HepG2 (cell line): ENCODE measurements at regions not wholly inside any gene's neighbourhood (a gene's known extent, or its start where the extent isn't known, plus 50 kb on each side); places are given as distances from the start of the nearest gene placed in this dataset.
"Not testable (repeated sequence)": the region's sequence is repeated elsewhere in the genome, so short reads cannot be mapped to it uniquely, and the experiment has no call there.

Experiments used
- ATAC-seq: fragments of 200-7000 bp; cut with Tn5 transposase; 3 replicates; pipeline ENCODE4 v1.9.1; 2020; ENCODE audit warnings: mild to moderate bottlenecking, moderate library complexity
- BruUV-seq: library from RNA; stranded (reverse); fragments of 400-500 nt; replicated peaks from 2 replicates; lab custom pipeline; 2021; lab: Mats Ljungman, UMichigan
- CTCF ChIA-PET: fragments of 300-600 bp; formaldehyde crosslinking; extraction: SDS; loops from one replicate; lab custom pipeline; 2021; ENCODE audit warnings: low total read pairs, inconsistent platforms, low intra/inter-chr PET ratio; lab: Yijun Ruan, JAX
- POLR2A ChIA-PET: fragments of 350-600 bp; sonication (Branson Sonifier 250); formaldehyde crosslinking; loops from one replicate; lab custom pipeline; 2020; ENCODE audit warnings: antibody characterized with exemption, inconsistent platforms; lab: Yijun Ruan, JAX
- DNase-seq: peaks from one replicate; pipeline ENCODE4 v3.0.0-alpha.2; 2015; ENCODE audit warnings: low spot score
- FAIRE-seq: peaks from 3 replicates; lab custom pipeline; 2011; peaks lifted over from hg19 to GRCh38; lab: Jason Lieb, UNC
- H2AFZ ChIP-seq: one replicate; pipeline ENCODE4 v1.6.1; 2011; ENCODE audit warnings: low read length, inconsistent platforms
- H3K27ac ChIP-seq: fragments of 300-600 bp; 3 replicates; pipeline ENCODE4 v1.8.0; 2011; ENCODE audit warnings: mixed run types, mild to moderate bottlenecking, mixed read lengths, low read length, inconsistent platforms; ENCODE audit not compliant: insufficient read depth; ENCODE audit errors: extremely low read length
- H3K27me3 ChIP-seq, 2 experiments: fragments of 200-600 bp in 1 of 2; 2 replicates in 1 of 2; 3 replicates in 1 of 2; pipeline versions ENCODE4 v1.6.0 to v1.8.0; 2011; ENCODE audit warnings: low read length in 2 of 2, mild to moderate bottlenecking in 2 of 2, moderate library complexity in 2 of 2, inconsistent platforms in 1 of 2; ENCODE audit not compliant: insufficient read depth in 2 of 2, control insufficient read depth in 1 of 2
- H3K36me3 ChIP-seq, 2 experiments: fragments of 200-600 bp in 1 of 2; replicated peaks in 1 of 2; 2 replicates in 1 of 2; 3 replicates in 1 of 2; pipeline versions ENCODE4 v1.5.1 to v1.8.0; 2011; ENCODE audit warnings: low read length in 2 of 2, inconsistent platforms in 1 of 2; ENCODE audit not compliant: insufficient read depth in 2 of 2, control insufficient read depth in 1 of 2
- H3K4me1 ChIP-seq: 2 replicates; pipeline ENCODE4 v1.5.1; 2012; ENCODE audit warnings: low read length, inconsistent platforms; ENCODE audit not compliant: insufficient read depth
- H3K4me2 ChIP-seq: 2 replicates; pipeline ENCODE4 v1.6.0; 2011; ENCODE audit warnings: low read depth, low read length, inconsistent platforms
- H3K4me3 ChIP-seq, 3 experiments: fragments of 200-600 bp in 1 of 3; sonication (generic), shearing (Covaris generic) in 1 of 3; replicated peaks in 1 of 3; 2 replicates each; pipeline ENCODE4 v1.5.1; 2011 to 2016; ENCODE audit warnings: low read length in 3 of 3, inconsistent platforms in 2 of 3, low read depth in 2 of 3, mild to moderate bottlenecking in 2 of 3, control low read depth in 1 of 3, mixed read lengths in 1 of 3; ENCODE audit not compliant: insufficient read depth in 1 of 3
- H3K79me2 ChIP-seq: one replicate; pipeline ENCODE4 v1.6.1; 2011; ENCODE audit warnings: low read length, inconsistent platforms; ENCODE audit not compliant: insufficient read depth
- H3K9ac ChIP-seq: 2 replicates; pipeline ENCODE4 v1.6.0; 2011; ENCODE audit warnings: mild to moderate bottlenecking, low read depth, low read length, inconsistent platforms; ENCODE audit not compliant: insufficient read depth
- H3K9me3 ChIP-seq: 2 replicates; pipeline ENCODE4 v1.5.1; 2012; ENCODE audit warnings: mild to moderate bottlenecking, low read length
- H4K20me1 ChIP-seq: 2 replicates; pipeline ENCODE4 v1.6.0; 2011; ENCODE audit warnings: inconsistent platforms, mild to moderate bottlenecking, low read length, moderate library complexity; ENCODE audit not compliant: insufficient read depth
- HNRNPH1 ChIP-seq: fragments of 200-400 bp; formaldehyde crosslinking; optimal IDR thresholded peaks from 2 replicates; pipeline ENCODE3; 2017; ENCODE audit warnings: mild to moderate bottlenecking, low read depth, low read length
- MAFF ChIP-seq: IDR thresholded peaks from 2 replicates; pipeline ENCODE4 v1.6.1; 2011; ENCODE audit warnings: low read depth, low read length, improper control_type of control experiment
- MAFK ChIP-seq, 2 experiments: IDR thresholded peaks in 1 of 2; conservative IDR thresholded peaks in 1 of 2; 2 replicates each; pipeline ENCODE4 v1.6.1; 2011; ENCODE audit warnings: improper control_type of control experiment in 2 of 2, low read length in 2 of 2
- ZNF496 ChIP-seq: sonication (generic); formaldehyde crosslinking; IDR thresholded peaks from 2 replicates; pipeline ENCODE4 v1.8.1; 2023; ENCODE audit warnings: mild to moderate bottlenecking, moderate library complexity, missing genetic modification reagents; ENCODE audit not compliant: insufficient replicate concordance
- WGBS: methylation state at CpG from one replicate; pipeline ENCODE4 v1.1.6; 2017; ENCODE audit warnings: low lambda C conversion rate; 5-methylcytosine and 5-hydroxymethylcytosine counted together
- in situ Hi-C: cut with HindIII; loops from 2 replicates; pipeline ENCODE4 v1.10.0; 2017; ENCODE audit warnings: low pct_unique_long_range_greater_than_20kb; ENCODE audit not compliant: extremely low pct_ligation_motif_present
- intact Hi-C: fragments of 100-400 bp; cut with micrococcal nuclease; formaldehyde crosslinking; loops from one replicate; pipeline ENCODE4 v1.10.0; 2022; ENCODE audit not compliant: unreplicated experiment

- no peaks in the 10 kb centered on the region for H3K36me3 ChIP-seq
- BruUV-seq, result no TSS peak
Observed at GRCh38 chr5:6548756-6549285, 84.0 kb downstream of the NSUN2 start.

DNA sequence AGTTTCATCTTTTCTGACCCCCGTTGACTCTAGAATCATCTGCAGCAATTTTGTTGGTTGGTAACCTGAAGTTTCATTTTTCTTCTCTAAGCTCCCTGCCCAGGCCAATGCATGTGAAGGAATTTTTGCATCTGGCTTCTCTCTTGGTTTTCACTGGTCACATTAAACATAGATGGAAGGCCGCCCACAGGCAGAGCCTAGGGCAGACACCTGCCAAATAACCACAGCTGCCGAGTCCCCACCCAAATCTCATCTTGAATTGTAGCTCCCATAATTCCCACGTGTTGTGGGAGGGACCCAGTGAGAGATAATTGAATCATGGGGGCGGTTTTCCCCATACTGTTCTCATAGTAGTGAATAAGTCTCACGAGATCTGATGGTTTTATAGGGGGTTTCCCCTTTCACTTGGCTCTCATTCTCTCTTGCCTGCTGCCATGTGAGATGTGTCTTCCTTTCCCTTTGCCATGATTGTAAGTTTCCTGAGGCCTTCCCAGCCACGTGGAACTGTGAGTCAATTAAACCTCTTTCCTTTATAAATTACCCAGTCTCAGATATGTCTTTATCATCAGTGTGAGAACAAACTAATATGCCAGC lies 84.8 kb downstream of the NSUN2 start:
- ATAC-seq, POLR2A ChIA-PET, H3K27ac ChIP-seq, CTCF ChIA-PET, H2AFZ ChIP-seq, H3K79me2 ChIP-seq, in situ Hi-C loops, H3K9ac ChIP-seq, H3K4me2 ChIP-seq, H3K4me3 ChIP-seq, DNase-seq, H3K4me1 ChIP-seq, intact Hi-C loops, FAIRE-seq, H4K20me1 ChIP-seq, BruUV-seq, H3K36me3 ChIP-seq, H3K9me3 ChIP-seq: not testable (repeated sequence)
- WGBS, result 16% methylated on average over 5 of the region's 7 CpGs
- peaks cover 0 to 16% of the 10 kb centered on the region in 2 experiments; a peak in 3 of 5 replicates for H3K27me3 ChIP-seq

More at GRCh38 chr5:6548756-6549285, 84.0 kb downstream of the NSUN2 start:
- no peak overlapping the region for H3K4me3 ChIP-seq
- no peaks in the 10 kb centered on the region for H3K4me1 ChIP-seq
- H3K27ac ChIP-seq, result no peak overlapping the region
- DNase-seq (no peak), ATAC-seq (no peak), FAIRE-seq (no peak)
- intact Hi-C loops (no loop called here), in situ Hi-C loops (no loop called here)
- ChIA-PET POLR2A (no interaction called here), CTCF (no interaction called here)
- H3K27me3 ChIP-seq, result peaks cover 0 to 18% of the 10 kb centered on the region in 2 experiments; a peak in 3 of 5 replicates
- H3K79me2 ChIP-seq, result no peaks in the 10 kb centered on the region
- H3K9me3 ChIP-seq, result no peaks in the 10 kb centered on the region
- TF ChIP-seq HNRNPH1, result no peak
- TF ChIP-seq MAFK (conservative IDR thresholded peaks at IDR 0.05 in 1 of 2, IDR thresholded peaks at IDR 0.05 in 1 of 2; ENCODE audit: low read length in 2 of 2), result peak; percentile 62 to 73
- no peak for TF ChIP-seq ZNF496 (CRISPR knock-in tag)
- TF ChIP-seq MAFF, result peak; percentile 68
- H4K20me1 ChIP-seq, result no peaks in the 10 kb centered on the region
- H2AFZ ChIP-seq, result no peak overlapping the region
- WGBS, result 16% methylated on average over 9 of the region's 9 CpGs
- H3K9ac ChIP-seq, result no peak overlapping the region
- H3K4me2 ChIP-seq, result no peak overlapping the region
